ENCODE measurements at regions not wholly inside any gene's neighbourhood (a gene's known extent, or its start where the extent isn't known, plus 50 kb on each side); places are given as distances from the start of the nearest gene placed in this dataset.

DNA sequence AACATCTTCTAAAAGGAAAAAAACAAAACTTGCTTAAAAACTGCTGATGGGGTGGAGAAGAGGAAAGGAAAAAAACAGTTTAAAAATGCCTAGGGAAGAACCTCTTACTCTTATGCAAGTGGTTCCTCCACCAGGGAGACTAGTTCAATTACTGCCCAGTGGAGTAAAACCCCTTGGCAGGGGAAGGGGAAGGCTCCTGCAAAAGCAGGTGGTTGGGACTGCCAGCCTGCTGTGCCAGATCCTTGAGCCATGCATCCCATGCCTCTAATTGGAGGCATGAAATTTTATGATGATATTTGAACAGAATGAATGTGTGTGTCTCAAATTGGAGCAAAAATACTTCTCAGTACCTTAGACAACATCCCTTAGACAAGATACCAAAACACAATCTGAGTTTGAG lies 118.8 kb downstream of the FSCB start:
- TF ChIP-seq, protein P1, sequence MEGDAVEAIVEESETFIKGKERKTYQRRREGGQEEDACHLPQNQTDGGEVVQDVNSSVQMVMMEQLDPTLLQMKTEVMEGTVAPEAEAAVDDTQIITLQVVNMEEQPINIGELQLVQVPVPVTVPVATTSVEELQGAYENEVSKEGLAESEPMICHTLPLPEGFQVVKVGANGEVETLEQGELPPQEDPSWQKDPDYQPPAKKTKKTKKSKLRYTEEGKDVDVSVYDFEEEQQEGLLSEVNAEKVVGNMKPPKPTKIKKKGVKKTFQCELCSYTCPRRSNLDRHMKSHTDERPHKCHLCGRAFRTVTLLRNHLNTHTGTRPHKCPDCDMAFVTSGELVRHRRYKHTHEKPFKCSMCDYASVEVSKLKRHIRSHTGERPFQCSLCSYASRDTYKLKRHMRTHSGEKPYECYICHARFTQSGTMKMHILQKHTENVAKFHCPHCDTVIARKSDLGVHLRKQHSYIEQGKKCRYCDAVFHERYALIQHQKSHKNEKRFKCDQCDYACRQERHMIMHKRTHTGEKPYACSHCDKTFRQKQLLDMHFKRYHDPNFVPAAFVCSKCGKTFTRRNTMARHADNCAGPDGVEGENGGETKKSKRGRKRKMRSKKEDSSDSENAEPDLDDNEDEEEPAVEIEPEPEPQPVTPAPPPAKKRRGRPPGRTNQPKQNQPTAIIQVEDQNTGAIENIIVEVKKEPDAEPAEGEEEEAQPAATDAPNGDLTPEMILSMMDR (conservative IDR thresholded peaks at IDR 0.05; ENCODE audit: low read depth, low read length): no peak
- no peak for TF ChIP-seq EZH2 (IDR thresholded peaks at IDR 0.05; ENCODE audit: low read length, unreplicated experiment)

All from PC-3 (cell line).